SK-N-MC (cell line): ENCODE measurements at regions not wholly inside any gene's neighbourhood (a gene's known extent, or its start where the extent isn't known, plus 50 kb on each side); places are given as distances from the start of the nearest gene placed in this dataset.

Experiments used
- EZH2 ChIP-seq: fragments of 200-600 bp; sonication (generic); IDR thresholded peaks from one replicate; pipeline ENCODE4 v1.6.1; 2017; ENCODE audit warnings: antibody characterized with exemption
- POLR2AphosphoS5 ChIP-seq: IDR thresholded peaks from 2 replicates; pipeline ENCODE4 v1.6.1; 2012; ENCODE audit warnings: mild to moderate bottlenecking, low read depth, low read length, borderline replicate concordance

DNA sequence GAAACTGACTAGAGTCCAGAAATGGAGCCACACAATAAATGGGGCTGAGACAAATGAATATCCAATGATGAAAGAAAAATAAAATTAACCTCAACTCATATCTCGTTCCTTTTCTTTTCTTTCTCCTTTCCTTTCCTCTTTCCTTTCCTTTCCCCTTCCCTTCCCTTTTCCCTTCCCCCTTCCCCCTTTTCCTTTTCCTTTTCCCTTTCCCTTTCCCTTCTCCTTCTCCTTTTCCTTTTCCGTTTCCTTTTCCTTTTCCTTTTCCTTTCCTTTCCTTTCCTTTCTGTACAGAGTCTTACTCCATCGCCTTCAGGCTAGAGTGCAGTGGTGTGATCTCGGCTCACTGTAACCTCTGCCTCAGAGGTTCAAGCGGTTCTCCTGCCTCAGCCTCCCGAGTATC lies 146.3 kb downstream of the RTL9 start:
- TF ChIP-seq POLR2AphosphoS5 (no peak), EZH2 (no peak)
